ENCODE measurements at regions not wholly inside any gene's neighbourhood (a gene's known extent, or its start where the extent isn't known, plus 50 kb on each side); places are given as distances from the start of the nearest gene placed in this dataset.
"Not testable (repeated sequence)": the region's sequence is repeated elsewhere in the genome, so short reads cannot be mapped to it uniquely, and the experiment has no call there.

GRCh38 chr6:81023007-81023582 is 729.4 kb downstream of the TENT5A start:
- no peak for FAIRE-seq
- WGBS, 3 donors: 47 to 68% (median 50%) methylated on average over 1 of the region's 1 CpG
- H3K4me1 ChIP-seq (ENCODE audit: control insufficient read depth in 3 of 3, insufficient read depth in 2 of 3, low read depth in 1 of 3, low read length in 2 of 3): no peaks in the 10 kb centered on the region
- no peak overlapping the region for H3K4me3 ChIP-seq (ENCODE audit: low read depth in 1 of 3, low read length in 3 of 3)
- H3K36me3 ChIP-seq (ENCODE audit: control insufficient read depth in 3 of 3, insufficient read depth in 2 of 3, low read depth in 1 of 3, low read length in 3 of 3): no peaks in the 10 kb centered on the region
- H3K27ac ChIP-seq (ENCODE audit: low read depth in 1 of 3, low read length in 2 of 3): no peak overlapping the region
- peaks cover 0 to 36% of the 10 kb centered on the region in 2 donors for H3K9me3 ChIP-seq (ENCODE audit: control insufficient read depth in 2 of 2, insufficient read depth in 1 of 2, low read depth in 1 of 2, low read length in 1 of 2)
- no peaks in the 10 kb centered on the region for H3K27me3 ChIP-seq (ENCODE audit: control insufficient read depth in 3 of 3, insufficient read depth in 3 of 3, low read length in 3 of 3)
- no peak for DNase-seq

DNA sequence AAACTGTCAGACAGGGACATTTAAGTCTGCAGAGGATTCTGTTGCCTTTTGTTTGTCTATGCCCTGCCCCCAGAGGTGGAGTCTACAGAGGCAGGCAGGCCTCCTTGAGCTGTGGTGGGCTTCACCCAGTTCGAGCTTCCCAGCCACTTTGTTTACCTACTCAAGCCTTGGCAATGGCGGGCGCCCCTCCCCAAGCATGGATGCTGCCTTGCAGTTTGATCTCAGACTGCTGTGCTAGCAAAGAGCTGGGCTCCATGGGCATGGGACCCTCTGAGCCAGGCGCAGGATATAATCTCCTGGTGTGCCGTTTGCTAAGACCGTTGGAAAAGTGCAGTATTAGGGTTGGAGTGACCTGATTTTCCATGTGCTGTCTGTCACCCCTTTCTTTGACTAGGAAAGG is 734.9 kb downstream of the TENT5A start:
- not testable (repeated sequence) for H3K27me3 ChIP-seq (ENCODE audit: control insufficient read depth in 3 of 3, insufficient read depth in 3 of 3, low read length in 3 of 3); H3K27ac ChIP-seq (ENCODE audit: low read depth in 1 of 3, low read length in 2 of 3); DNase-seq; H3K4me3 ChIP-seq (ENCODE audit: low read depth in 1 of 3, low read length in 3 of 3); H3K36me3 ChIP-seq (ENCODE audit: control insufficient read depth in 3 of 3, insufficient read depth in 2 of 3, low read depth in 1 of 3, low read length in 3 of 3); H3K4me1 ChIP-seq (ENCODE audit: control insufficient read depth in 3 of 3, insufficient read depth in 2 of 3, low read depth in 1 of 3, low read length in 2 of 3); FAIRE-seq
- H3K9me3 ChIP-seq (ENCODE audit: control insufficient read depth in 2 of 2, insufficient read depth in 1 of 2, low read depth in 1 of 2, low read length in 1 of 2): peaks cover 0 to 25% of the 10 kb centered on the region in 2 donors
- 80 to 88% (median 85%) methylated on average over 6 of the region's 6 CpGs for WGBS, 3 donors

DNA sequence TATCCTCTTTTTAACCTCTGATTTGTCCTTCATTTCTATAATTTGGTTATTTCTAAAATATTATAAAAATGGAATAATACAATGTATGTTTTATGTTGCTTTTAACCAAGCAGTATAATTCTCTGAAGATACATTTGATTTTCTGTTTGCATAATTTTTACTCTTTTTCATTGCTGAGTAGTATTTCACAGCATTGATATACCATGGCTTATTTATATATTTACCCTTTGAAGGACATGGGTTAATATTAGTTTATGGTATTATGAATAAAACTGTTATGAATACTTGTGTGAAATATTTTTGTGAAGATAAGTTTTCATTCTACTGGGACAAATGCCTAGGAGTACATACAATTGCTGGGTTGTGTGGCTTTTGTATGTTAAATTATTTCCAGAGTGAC is 748.6 kb downstream of the TENT5A start:
- FAIRE-seq (no peak), DNase-seq (no peak)
- no peak overlapping the region for H3K4me3 ChIP-seq (ENCODE audit: low read depth in 1 of 3, low read length in 3 of 3)
- no peak overlapping the region for H3K27ac ChIP-seq (ENCODE audit: low read depth in 1 of 3, low read length in 2 of 3)
- H3K27me3 ChIP-seq (ENCODE audit: control insufficient read depth in 3 of 3, insufficient read depth in 3 of 3, low read length in 3 of 3): no peaks in the 10 kb centered on the region
- H3K4me1 ChIP-seq (ENCODE audit: control insufficient read depth in 3 of 3, insufficient read depth in 2 of 3, low read depth in 1 of 3, low read length in 2 of 3): no peaks in the 10 kb centered on the region
- H3K9me3 ChIP-seq (ENCODE audit: control insufficient read depth in 2 of 2, insufficient read depth in 1 of 2, low read depth in 1 of 2, low read length in 1 of 2): peaks cover 0 to 10% of the 10 kb centered on the region in 2 donors
- no peaks in the 10 kb centered on the region for H3K36me3 ChIP-seq (ENCODE audit: control insufficient read depth in 3 of 3, insufficient read depth in 2 of 3, low read depth in 1 of 3, low read length in 3 of 3)

DNA sequence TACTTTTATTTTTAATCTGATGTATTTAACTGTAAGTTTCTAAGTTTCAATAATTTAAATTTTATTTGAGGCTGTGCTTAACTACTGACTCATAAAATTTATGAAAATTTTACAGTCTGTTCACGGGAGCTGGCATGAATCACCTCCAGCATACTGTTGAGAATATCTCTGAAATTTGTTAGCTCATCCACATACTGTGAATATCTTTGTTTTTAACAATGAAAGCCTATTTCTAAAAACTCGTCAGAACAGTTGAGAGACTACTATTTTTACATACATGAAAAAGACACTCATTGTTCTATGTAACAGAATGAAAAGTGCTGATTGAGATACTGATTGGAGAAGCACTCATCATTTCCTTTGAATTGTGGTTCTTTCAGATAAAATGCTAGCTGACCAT is 749.3 kb downstream of the TENT5A start:
- no peak overlapping the region for H3K4me3 ChIP-seq (ENCODE audit: low read depth in 1 of 3, low read length in 3 of 3)
- H3K27me3 ChIP-seq (ENCODE audit: control insufficient read depth in 3 of 3, insufficient read depth in 3 of 3, low read length in 3 of 3): no peaks in the 10 kb centered on the region
- H3K9me3 ChIP-seq (ENCODE audit: control insufficient read depth in 2 of 2, insufficient read depth in 1 of 2, low read depth in 1 of 2, low read length in 1 of 2): peaks cover 0 to 10% of the 10 kb centered on the region in 2 donors
- no peaks in the 10 kb centered on the region for H3K36me3 ChIP-seq (ENCODE audit: control insufficient read depth in 3 of 3, insufficient read depth in 2 of 3, low read depth in 1 of 3, low read length in 3 of 3)
- FAIRE-seq: no peak
- no peak overlapping the region for H3K27ac ChIP-seq (ENCODE audit: low read depth in 1 of 3, low read length in 2 of 3)
- no peak for DNase-seq
- no peaks in the 10 kb centered on the region for H3K4me1 ChIP-seq (ENCODE audit: control insufficient read depth in 3 of 3, insufficient read depth in 2 of 3, low read depth in 1 of 3, low read length in 2 of 3)
- 64 to 75% (median 64%) methylated on average over 2 of the region's 2 CpGs for WGBS, 3 donors

DNA sequence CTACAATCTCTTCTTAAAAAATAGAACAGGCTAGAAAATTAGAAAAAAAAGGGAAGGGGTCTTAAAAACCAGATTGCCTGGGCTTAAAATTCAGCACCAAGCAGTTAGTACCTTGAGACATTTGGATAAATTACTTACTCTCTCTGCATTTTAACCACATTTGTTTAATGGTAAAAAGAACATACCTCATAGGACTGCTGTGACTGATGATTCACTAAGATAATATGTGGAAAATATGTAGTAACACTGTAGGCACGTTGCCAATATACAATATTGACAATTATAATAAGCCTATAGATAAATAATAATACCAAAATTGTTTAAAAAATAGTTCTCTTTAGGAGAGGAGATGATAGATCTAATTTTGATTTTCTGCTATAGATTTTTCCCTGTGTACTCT is 750.4 kb downstream of the TENT5A start:
- no peaks in the 10 kb centered on the region for H3K27me3 ChIP-seq (ENCODE audit: control insufficient read depth in 3 of 3, insufficient read depth in 3 of 3, low read length in 3 of 3)
- DNase-seq (no peak), FAIRE-seq (no peak)
- no peaks in the 10 kb centered on the region for H3K4me1 ChIP-seq (ENCODE audit: control insufficient read depth in 3 of 3, insufficient read depth in 2 of 3, low read depth in 1 of 3, low read length in 2 of 3)
- WGBS, 3 donors: 11 to 54% (median 18%) methylated on average over 1 of the region's 1 CpG
- no peak overlapping the region for H3K27ac ChIP-seq (ENCODE audit: low read depth in 1 of 3, low read length in 2 of 3)
- no peaks in the 10 kb centered on the region for H3K36me3 ChIP-seq (ENCODE audit: control insufficient read depth in 3 of 3, insufficient read depth in 2 of 3, low read depth in 1 of 3, low read length in 3 of 3)
- H3K9me3 ChIP-seq (ENCODE audit: control insufficient read depth in 2 of 2, insufficient read depth in 1 of 2, low read depth in 1 of 2, low read length in 1 of 2): peaks cover 0 to 10% of the 10 kb centered on the region in 2 donors
- H3K4me3 ChIP-seq (ENCODE audit: low read depth in 1 of 3, low read length in 3 of 3): no peak overlapping the region

GRCh38 chr6:80991316-80991715 is 761.2 kb downstream of the TENT5A start:
- Histone ChIP-seq H3K9me3 (ENCODE audit: control insufficient read depth in 2 of 2, insufficient read depth in 1 of 2, low read depth in 1 of 2, low read length in 1 of 2) (peaks cover 0 to 3% of the 10 kb centered on the region in 2 donors), H3K4me1 (ENCODE audit: control insufficient read depth in 3 of 3, insufficient read depth in 2 of 3, low read depth in 1 of 3, low read length in 2 of 3) (no peaks in the 10 kb centered on the region), H3K27ac (ENCODE audit: low read depth in 1 of 3, low read length in 2 of 3) (no peak overlapping the region), H3K4me3 (ENCODE audit: low read depth in 1 of 3, low read length in 3 of 3) (no peak overlapping the region), H3K36me3 (ENCODE audit: control insufficient read depth in 3 of 3, insufficient read depth in 2 of 3, low read depth in 1 of 3, low read length in 3 of 3) (no peaks in the 10 kb centered on the region), H3K27me3 (ENCODE audit: control insufficient read depth in 3 of 3, insufficient read depth in 3 of 3, low read length in 3 of 3) (no peaks in the 10 kb centered on the region)
- DNase-seq (no peak), FAIRE-seq (no peak)
- 50 to 57% (median 51%) methylated on average over 2 of the region's 2 CpGs for WGBS, 3 donors

DNA sequence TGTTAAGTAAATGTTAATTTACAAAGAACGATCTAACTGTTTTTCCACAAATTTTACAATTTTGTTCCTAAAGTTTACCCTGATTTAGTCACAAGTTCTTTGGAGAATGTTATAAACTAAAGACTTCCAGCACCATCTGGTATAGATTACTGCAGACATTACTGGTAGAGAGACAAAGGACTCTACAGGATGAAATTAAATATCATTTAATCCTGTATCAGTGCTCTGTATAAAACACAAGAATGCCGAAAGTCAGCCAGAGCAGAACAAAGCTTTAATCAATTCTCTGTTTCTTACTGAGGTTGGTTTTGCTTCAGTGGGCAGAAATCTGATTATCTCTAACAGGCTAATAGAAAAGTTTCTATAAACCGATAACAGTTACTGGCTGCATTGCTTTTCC is 763.6 kb downstream of the TENT5A start:
- Histone ChIP-seq H3K27ac (ENCODE audit: low read depth in 1 of 3, low read length in 2 of 3) (no peak overlapping the region), H3K4me3 (ENCODE audit: low read depth in 1 of 3, low read length in 3 of 3) (no peak overlapping the region), H3K27me3 (ENCODE audit: control insufficient read depth in 3 of 3, insufficient read depth in 3 of 3, low read length in 3 of 3) (no peaks in the 10 kb centered on the region), H3K36me3 (ENCODE audit: control insufficient read depth in 3 of 3, insufficient read depth in 2 of 3, low read depth in 1 of 3, low read length in 3 of 3) (no peaks in the 10 kb centered on the region), H3K9me3 (ENCODE audit: control insufficient read depth in 2 of 2, insufficient read depth in 1 of 2, low read depth in 1 of 2, low read length in 1 of 2) (no peaks in the 10 kb centered on the region), H3K4me1 (ENCODE audit: control insufficient read depth in 3 of 3, insufficient read depth in 2 of 3, low read depth in 1 of 3, low read length in 2 of 3) (no peaks in the 10 kb centered on the region)
- WGBS, 3 donors: 75 to 84% (median 76%) methylated on average over 3 of the region's 3 CpGs
- DNase-seq (no peak), FAIRE-seq (no peak)

- H3K27me3 ChIP-seq (ENCODE audit: control insufficient read depth in 3 of 3, insufficient read depth in 3 of 3, low read length in 3 of 3): no peaks in the 10 kb centered on the region
- H3K36me3 ChIP-seq (ENCODE audit: control insufficient read depth in 3 of 3, insufficient read depth in 2 of 3, low read depth in 1 of 3, low read length in 3 of 3): no peaks in the 10 kb centered on the region
- DNase-seq (no peak), FAIRE-seq (no peak)
- no peaks in the 10 kb centered on the region for H3K9me3 ChIP-seq (ENCODE audit: control insufficient read depth in 2 of 2, insufficient read depth in 1 of 2, low read depth in 1 of 2, low read length in 1 of 2)
- no peak overlapping the region for H3K27ac ChIP-seq (ENCODE audit: low read depth in 1 of 3, low read length in 2 of 3)
- 46 to 65% (median 48%) methylated on average over 3 of the region's 3 CpGs for WGBS, 3 donors
- no peak overlapping the region for H3K4me3 ChIP-seq (ENCODE audit: low read depth in 1 of 3, low read length in 3 of 3)
- no peaks in the 10 kb centered on the region for H3K4me1 ChIP-seq (ENCODE audit: control insufficient read depth in 3 of 3, insufficient read depth in 2 of 3, low read depth in 1 of 3, low read length in 2 of 3)
Measured at GRCh38 chr6:80988286-80988685, 764.2 kb downstream of the TENT5A start.

- DNase-seq; H3K4me1 ChIP-seq (ENCODE audit: control insufficient read depth in 3 of 3, insufficient read depth in 2 of 3, low read depth in 1 of 3, low read length in 2 of 3); H3K27me3 ChIP-seq (ENCODE audit: control insufficient read depth in 3 of 3, insufficient read depth in 3 of 3, low read length in 3 of 3); H3K4me3 ChIP-seq (ENCODE audit: low read depth in 1 of 3, low read length in 3 of 3); H3K27ac ChIP-seq (ENCODE audit: low read depth in 1 of 3, low read length in 2 of 3); FAIRE-seq; H3K36me3 ChIP-seq (ENCODE audit: control insufficient read depth in 3 of 3, insufficient read depth in 2 of 3, low read depth in 1 of 3, low read length in 3 of 3); H3K9me3 ChIP-seq (ENCODE audit: control insufficient read depth in 2 of 2, insufficient read depth in 1 of 2, low read depth in 1 of 2, low read length in 1 of 2): not testable (repeated sequence)
- WGBS, 3 donors: 81 to 84% (median 82%) methylated on average over 2 of the region's 2 CpGs
Measured at GRCh38 chr6:80981226-80981625, 771.3 kb downstream of the TENT5A start.
